ENCODE measurements at regions not wholly inside any gene's neighbourhood (a gene's known extent, or its start where the extent isn't known, plus 50 kb on each side); places are given as distances from the start of the nearest gene placed in this dataset.

DNA sequence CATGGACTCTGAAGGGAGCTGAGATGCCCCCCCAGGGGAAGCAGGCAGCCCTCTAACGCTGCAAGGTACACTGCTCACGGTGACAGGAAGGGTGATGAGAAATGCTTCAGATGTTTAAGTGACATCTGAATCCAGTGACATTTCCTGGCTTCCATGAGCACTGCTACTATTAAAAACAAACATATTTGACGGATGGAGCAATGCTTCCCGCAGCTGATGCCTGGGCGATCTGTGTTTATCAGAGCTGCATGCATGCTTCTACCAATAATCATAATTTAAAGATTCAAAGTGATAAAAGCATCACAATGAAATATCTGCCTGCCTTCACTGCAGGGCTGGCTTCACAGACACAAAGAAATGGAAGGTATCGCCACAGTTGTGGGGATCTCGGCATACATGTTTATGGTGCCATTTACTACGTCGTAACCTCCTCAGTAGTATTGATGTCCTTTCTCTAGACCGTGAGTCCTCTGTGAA is 66.1 kb upstream of the AOAH start:
- TF ChIP-seq POLR2A (IDR thresholded peaks at IDR 0.05) = no peak
- TF ChIP-seq, protein P1, sequence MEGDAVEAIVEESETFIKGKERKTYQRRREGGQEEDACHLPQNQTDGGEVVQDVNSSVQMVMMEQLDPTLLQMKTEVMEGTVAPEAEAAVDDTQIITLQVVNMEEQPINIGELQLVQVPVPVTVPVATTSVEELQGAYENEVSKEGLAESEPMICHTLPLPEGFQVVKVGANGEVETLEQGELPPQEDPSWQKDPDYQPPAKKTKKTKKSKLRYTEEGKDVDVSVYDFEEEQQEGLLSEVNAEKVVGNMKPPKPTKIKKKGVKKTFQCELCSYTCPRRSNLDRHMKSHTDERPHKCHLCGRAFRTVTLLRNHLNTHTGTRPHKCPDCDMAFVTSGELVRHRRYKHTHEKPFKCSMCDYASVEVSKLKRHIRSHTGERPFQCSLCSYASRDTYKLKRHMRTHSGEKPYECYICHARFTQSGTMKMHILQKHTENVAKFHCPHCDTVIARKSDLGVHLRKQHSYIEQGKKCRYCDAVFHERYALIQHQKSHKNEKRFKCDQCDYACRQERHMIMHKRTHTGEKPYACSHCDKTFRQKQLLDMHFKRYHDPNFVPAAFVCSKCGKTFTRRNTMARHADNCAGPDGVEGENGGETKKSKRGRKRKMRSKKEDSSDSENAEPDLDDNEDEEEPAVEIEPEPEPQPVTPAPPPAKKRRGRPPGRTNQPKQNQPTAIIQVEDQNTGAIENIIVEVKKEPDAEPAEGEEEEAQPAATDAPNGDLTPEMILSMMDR (IDR thresholded peaks at IDR 0.05) = no peak

Data from lower leg skin (tissue), 3 donors.